Neural crest cell (in vitro differentiated cells): ENCODE measurements at regions not wholly inside any gene's neighbourhood (a gene's known extent, or its start where the extent isn't known, plus 50 kb on each side); places are given as distances from the start of the nearest gene placed in this dataset.
A peak's percentile ranks its signal among the peaks of the same experiment; 100 is the strongest.

Source experiments
- DNase-seq: peaks from one replicate; pipeline ENCODE4 v3.0.0; 2021; ENCODE audit warnings: low read depth, mixed read lengths, low spot score
- H3K27ac Mint-ChIP-seq: one replicate; pipeline ENCODE4 v1.8.0; 2021; ENCODE audit warnings: mild to moderate bottlenecking, mixed read lengths; ENCODE audit not compliant: unreplicated experiment
- H3K27me3 Mint-ChIP-seq: 2 replicates; pipeline ENCODE4 v1.8.0; 2021; ENCODE audit warnings: low read depth, mild to moderate bottlenecking, mixed read lengths
- H3K36me3 Mint-ChIP-seq: 2 replicates; pipeline ENCODE4 v1.8.0; 2021; ENCODE audit warnings: low read depth, mild to moderate bottlenecking, mixed read lengths
- H3K4me1 Mint-ChIP-seq: 2 replicates; pipeline ENCODE4 v1.8.0; 2021; ENCODE audit warnings: mixed read lengths
- H3K4me3 Mint-ChIP-seq: one replicate; pipeline ENCODE4 v1.8.0; 2021; ENCODE audit warnings: mild to moderate bottlenecking, mixed read lengths
- H3K9me3 Mint-ChIP-seq: 2 replicates; pipeline ENCODE4 v1.8.0; 2021; ENCODE audit warnings: mixed read lengths
- TF ChIP-seq, protein P1 (sequence below): fragments of 200-600 bp; sonication (generic); conservative IDR thresholded peaks from 2 replicates; pipeline ENCODE4 v1.5.0; 2021; ENCODE audit warnings: antibody characterized with exemption, mild to moderate bottlenecking

DNA sequence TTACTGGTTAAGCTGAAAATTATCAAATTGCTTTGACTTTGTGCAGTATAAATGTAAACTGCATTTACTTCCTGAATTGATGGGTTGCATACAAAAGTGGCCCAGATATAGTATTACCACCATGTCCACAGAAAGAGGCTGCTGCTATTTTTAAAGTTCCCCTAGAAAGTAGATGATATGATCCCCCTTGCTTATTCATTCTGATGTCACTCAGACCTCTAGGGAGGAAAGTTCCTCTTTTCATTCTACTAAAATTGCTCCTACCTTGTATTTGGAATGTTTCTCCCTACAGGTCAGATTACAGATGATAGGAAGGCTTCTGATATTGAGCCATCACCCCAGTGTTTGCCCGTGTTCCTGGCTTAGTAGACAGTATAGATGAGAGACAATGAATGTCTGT lies 247.6 kb upstream of the TNP1 start:
- H3K4me1 Mint-ChIP-seq, result peaks cover 8% of the 10 kb centered on the region
- TF ChIP-seq, protein P1, sequence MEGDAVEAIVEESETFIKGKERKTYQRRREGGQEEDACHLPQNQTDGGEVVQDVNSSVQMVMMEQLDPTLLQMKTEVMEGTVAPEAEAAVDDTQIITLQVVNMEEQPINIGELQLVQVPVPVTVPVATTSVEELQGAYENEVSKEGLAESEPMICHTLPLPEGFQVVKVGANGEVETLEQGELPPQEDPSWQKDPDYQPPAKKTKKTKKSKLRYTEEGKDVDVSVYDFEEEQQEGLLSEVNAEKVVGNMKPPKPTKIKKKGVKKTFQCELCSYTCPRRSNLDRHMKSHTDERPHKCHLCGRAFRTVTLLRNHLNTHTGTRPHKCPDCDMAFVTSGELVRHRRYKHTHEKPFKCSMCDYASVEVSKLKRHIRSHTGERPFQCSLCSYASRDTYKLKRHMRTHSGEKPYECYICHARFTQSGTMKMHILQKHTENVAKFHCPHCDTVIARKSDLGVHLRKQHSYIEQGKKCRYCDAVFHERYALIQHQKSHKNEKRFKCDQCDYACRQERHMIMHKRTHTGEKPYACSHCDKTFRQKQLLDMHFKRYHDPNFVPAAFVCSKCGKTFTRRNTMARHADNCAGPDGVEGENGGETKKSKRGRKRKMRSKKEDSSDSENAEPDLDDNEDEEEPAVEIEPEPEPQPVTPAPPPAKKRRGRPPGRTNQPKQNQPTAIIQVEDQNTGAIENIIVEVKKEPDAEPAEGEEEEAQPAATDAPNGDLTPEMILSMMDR, result no peak
- no peak overlapping the region for H3K27ac Mint-ChIP-seq
- DNase-seq, result no peak
- no peak overlapping the region for H3K4me3 Mint-ChIP-seq
- H3K9me3 Mint-ChIP-seq, result peaks cover 5% of the 10 kb centered on the region
- H3K36me3 Mint-ChIP-seq, result no peaks in the 10 kb centered on the region
- H3K27me3 Mint-ChIP-seq, result no peaks in the 10 kb centered on the region

GRCh38 chr2:217106650-217107014 lies 246.8 kb upstream of the TNP1 start:
- Mint-ChIP-seq H3K36me3 (no peaks in the 10 kb centered on the region), H3K27ac (no peak overlapping the region), H3K4me1 (peaks cover 8% of the 10 kb centered on the region), H3K9me3 (peaks cover 7% of the 10 kb centered on the region), H3K4me3 (no peak overlapping the region), H3K27me3 (no peaks in the 10 kb centered on the region)
- no peak for DNase-seq
- TF ChIP-seq, protein P1, result peak; percentile 54

- Mint-ChIP-seq H3K27ac (no peak overlapping the region), H3K9me3 (peaks cover 7% of the 10 kb centered on the region), H3K27me3 (no peaks in the 10 kb centered on the region), H3K4me3 (no peak overlapping the region), H3K36me3 (no peaks in the 10 kb centered on the region), H3K4me1 (peaks cover 8% of the 10 kb centered on the region)
- DNase-seq, result no peak
- TF ChIP-seq, protein P1, result no peak
Measured at GRCh38 chr2:217105733-217106649, 246.1 kb upstream of the TNP1 start.

DNA sequence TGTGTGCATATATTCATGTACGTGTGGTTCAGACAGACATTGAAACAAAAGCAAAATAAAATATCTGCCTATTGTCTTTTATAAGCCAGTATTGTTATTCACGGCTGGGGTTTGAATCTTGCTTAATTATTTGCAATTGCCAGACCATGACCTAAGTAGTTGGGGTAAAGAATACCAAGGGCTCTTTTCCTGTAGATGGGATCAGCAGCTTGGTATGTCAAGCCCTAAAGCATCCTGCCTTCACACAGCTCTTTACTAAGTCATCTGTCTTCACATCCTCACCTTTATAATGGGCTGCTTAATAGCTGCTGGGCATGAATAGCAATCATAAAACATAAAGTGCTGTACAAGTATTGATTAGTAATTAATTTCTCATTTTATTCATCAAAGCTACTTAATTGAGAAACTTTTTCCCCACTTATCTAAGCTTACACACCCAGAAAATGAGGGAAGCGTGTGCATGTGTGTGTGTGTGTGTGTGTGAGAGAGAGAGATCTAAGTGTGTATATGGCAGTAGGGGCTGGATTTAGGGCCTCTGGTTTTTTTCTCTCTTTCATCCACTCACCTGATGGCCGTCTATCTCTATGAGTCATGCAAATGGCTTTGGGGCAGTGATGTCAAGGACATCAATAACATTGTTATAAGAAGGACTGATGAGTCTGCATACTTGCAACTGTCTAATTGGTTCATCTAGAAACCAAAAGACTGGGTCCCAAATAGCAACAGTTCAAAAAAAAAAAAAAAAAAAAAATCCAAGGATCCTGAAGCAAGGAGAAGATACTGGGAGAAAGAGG lies 244.1 kb upstream of the TNP1 start:
- H3K4me1 Mint-ChIP-seq, result peaks cover 8% of the 10 kb centered on the region
- H3K36me3 Mint-ChIP-seq, result no peaks in the 10 kb centered on the region
- DNase-seq, result no peak
- H3K4me3 Mint-ChIP-seq, result no peak overlapping the region
- H3K27ac Mint-ChIP-seq, result no peak overlapping the region
- H3K27me3 Mint-ChIP-seq, result no peaks in the 10 kb centered on the region
- TF ChIP-seq, protein P1, result no peak
- H3K9me3 Mint-ChIP-seq, result peaks cover 7% of the 10 kb centered on the region

DNA sequence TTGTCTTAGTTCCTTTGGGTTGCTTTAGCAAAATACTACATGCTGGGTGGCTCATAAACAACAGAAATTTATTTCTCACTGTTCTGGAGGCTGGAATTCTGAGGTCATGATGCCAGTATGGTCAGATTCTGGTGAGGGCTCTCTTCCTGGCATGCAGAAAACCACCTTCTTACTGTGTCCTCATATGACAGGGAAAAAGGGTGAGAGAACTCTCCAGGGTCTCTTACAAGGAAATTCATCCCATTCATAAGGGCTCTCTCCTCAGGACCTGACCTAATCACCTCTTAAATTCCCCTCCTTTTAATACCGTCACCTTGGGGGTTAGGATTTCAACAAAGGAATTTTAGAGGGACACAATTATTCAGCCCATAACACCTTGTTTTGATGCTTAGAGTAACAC lies 243.1 kb upstream of the TNP1 start:
- no peaks in the 10 kb centered on the region for H3K36me3 Mint-ChIP-seq
- H3K27me3 Mint-ChIP-seq, result no peaks in the 10 kb centered on the region
- H3K4me3 Mint-ChIP-seq, result no peak overlapping the region
- peaks cover 8% of the 10 kb centered on the region for H3K4me1 Mint-ChIP-seq
- no peak for DNase-seq
- H3K9me3 Mint-ChIP-seq, result peaks cover 7% of the 10 kb centered on the region
- H3K27ac Mint-ChIP-seq, result no peak overlapping the region
- TF ChIP-seq, protein P1, result no peak
